ENCODE measurements at regions not wholly inside any gene's neighbourhood (a gene's known extent, or its start where the extent isn't known, plus 50 kb on each side); places are given as distances from the start of the nearest gene placed in this dataset.

DNA sequence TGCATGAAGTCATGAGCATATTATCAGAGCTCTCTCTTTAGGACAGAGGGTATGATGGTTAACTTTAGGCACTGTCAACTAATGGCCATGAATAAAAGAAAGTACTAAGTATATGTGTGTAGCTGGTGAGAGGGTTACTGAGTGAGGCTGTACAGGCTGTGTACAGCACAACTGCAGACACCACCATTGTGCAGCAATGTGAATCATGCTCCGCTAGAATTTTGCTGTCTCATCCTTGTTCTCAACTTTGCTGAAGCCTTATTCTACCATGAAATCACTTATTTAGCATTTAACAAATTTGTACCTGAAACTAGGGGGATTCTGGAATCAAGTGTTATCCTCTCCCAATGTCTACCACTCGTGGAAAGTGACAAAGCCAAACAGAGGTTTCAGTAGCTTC, 414.9 kb downstream of the PLCL1 start:
- Histone ChIP-seq H3K9me3 (no peaks in the 10 kb centered on the region), H3K27ac (no peak overlapping the region), H3K4me1 (no peaks in the 10 kb centered on the region), H3K36me3 (no peaks in the 10 kb centered on the region), H3K4me3 (no peak overlapping the region), H3K27me3 (no peaks in the 10 kb centered on the region)
- TF ChIP-seq, protein P1, sequence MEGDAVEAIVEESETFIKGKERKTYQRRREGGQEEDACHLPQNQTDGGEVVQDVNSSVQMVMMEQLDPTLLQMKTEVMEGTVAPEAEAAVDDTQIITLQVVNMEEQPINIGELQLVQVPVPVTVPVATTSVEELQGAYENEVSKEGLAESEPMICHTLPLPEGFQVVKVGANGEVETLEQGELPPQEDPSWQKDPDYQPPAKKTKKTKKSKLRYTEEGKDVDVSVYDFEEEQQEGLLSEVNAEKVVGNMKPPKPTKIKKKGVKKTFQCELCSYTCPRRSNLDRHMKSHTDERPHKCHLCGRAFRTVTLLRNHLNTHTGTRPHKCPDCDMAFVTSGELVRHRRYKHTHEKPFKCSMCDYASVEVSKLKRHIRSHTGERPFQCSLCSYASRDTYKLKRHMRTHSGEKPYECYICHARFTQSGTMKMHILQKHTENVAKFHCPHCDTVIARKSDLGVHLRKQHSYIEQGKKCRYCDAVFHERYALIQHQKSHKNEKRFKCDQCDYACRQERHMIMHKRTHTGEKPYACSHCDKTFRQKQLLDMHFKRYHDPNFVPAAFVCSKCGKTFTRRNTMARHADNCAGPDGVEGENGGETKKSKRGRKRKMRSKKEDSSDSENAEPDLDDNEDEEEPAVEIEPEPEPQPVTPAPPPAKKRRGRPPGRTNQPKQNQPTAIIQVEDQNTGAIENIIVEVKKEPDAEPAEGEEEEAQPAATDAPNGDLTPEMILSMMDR (IDR thresholded peaks at IDR 0.05): no peak
- DNase-seq (no peak), ATAC-seq (no peak)
- intact Hi-C loops (cut with DNase I): no loop called here

DNA sequence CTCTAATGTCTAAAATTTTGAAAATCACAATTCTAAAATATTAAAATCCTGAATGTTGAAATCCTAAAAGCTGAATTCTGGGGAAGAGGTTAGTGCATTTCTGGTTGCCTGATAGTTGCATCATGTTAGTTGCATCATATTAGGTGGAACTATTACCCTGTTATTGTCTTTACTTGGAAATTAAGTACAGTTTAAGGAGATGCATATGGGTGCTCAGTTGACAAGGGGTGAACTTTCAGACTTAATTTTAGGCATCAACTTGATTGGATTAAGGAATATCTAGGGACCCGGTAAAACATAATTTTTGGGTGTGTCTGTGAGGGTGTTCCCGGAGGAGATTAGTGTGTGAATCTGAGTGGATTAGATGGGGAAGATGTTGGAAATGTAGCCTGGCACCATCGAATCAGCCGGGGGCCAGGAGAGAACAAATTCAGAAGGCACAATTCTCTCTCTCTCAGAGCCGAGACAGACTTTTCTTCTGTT, 409.8 kb downstream of the PLCL1 start:
- no peak overlapping the region for H3K27ac ChIP-seq
- no peak for DNase-seq
- ATAC-seq: no peak
- no peaks in the 10 kb centered on the region for H3K27me3 ChIP-seq
- no peaks in the 10 kb centered on the region for H3K4me1 ChIP-seq
- H3K9me3 ChIP-seq: no peaks in the 10 kb centered on the region
- TF ChIP-seq, protein P1 (IDR thresholded peaks at IDR 0.05): no peak
- no peaks in the 10 kb centered on the region for H3K36me3 ChIP-seq
- H3K4me3 ChIP-seq: no peak overlapping the region
- intact Hi-C loops (cut with DNase I): no loop called here

DNA sequence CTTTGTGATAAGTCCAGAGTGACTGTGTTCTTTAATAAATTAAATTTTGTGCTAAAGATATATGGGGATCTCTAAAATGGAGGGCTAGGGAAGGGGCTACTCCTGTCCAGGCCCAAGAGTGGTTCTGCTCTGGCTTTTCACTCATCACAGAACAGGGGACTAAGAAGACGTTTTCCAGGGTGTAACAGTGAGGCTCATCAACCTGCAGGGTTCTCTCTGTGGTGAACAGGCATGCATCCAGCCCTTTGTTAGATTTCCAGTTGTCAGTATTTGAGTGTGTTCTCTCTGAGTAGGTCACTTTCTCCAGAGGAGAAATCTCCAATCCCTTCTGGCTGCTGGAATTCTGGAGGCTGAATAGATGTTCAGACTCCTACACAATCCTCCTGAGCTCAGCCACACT, 408.9 kb downstream of the PLCL1 start:
- no peak for ATAC-seq
- no peak overlapping the region for H3K27ac ChIP-seq
- TF ChIP-seq, protein P1 (IDR thresholded peaks at IDR 0.05): no peak

DNA sequence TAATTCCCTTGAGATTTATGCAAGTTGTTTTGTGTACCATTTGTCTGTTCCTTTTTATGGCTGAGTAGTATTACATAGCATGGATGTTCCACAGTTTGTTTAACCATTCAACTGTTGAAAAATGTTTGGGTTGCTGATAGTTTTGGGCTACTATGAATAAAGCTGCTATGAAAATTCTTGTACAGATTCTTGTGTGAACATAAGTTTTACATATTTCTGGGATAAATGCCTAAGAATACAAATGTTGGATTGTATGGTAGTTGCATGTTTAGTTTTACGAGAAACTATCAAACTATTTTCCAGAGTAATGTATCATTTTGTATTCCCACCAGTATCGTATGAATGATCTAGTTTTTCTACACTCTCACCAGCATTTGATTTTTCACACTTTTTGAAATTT, 407.3 kb downstream of the PLCL1 start:
- no peak overlapping the region for H3K4me3 ChIP-seq
- H3K9me3 ChIP-seq: no peaks in the 10 kb centered on the region
- TF ChIP-seq, protein P1 (IDR thresholded peaks at IDR 0.05): no peak
- no peaks in the 10 kb centered on the region for H3K36me3 ChIP-seq
- H3K27ac ChIP-seq: no peak overlapping the region
- DNase-seq (no peak), ATAC-seq (no peak)
- H3K4me1 ChIP-seq: no peaks in the 10 kb centered on the region
- H3K27me3 ChIP-seq: no peaks in the 10 kb centered on the region
- intact Hi-C loops (cut with DNase I): no loop called here

More for the DNA sequence above, 408.9 kb downstream of the PLCL1 start:
- DNase-seq: no peak
- Histone ChIP-seq H3K4me3 (no peak overlapping the region), H3K36me3 (no peaks in the 10 kb centered on the region), H3K9me3 (no peaks in the 10 kb centered on the region), H3K27me3 (no peaks in the 10 kb centered on the region), H3K4me1 (no peaks in the 10 kb centered on the region)
- intact Hi-C loops (cut with DNase I): no loop called here

DNA sequence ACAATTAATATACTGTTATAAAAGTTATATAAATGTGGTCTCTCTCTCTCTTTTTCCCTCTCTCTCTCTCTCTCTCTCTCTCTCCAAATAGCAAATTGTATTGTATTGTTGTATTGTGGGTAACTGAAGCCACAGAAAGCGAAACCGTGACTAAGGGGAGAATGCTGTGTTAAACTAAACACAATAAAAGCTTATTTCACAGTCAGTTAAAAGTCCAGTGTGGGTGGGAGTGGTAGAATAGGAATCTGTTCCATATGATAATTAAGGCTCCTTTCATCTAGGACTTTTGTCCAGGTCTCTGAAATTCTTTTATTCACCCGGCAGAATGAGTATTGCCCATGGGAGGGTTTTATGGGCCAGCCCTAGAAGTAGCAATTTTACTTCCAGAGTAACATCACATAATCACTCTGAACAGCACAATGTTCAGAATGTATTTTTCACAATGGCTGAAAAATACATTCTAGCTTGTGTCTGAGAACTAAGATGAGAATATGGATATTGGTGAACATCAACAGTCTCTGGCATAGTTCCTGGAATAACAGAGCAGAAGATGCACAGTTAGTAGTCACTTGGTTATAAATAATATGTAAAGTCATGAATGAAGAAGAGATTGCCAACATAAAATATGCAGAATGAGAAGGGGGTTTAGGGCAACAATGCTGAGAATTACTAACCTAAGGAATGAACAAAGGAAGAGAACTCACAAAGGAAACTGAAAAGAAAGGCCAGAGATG, 399.1 kb downstream of the PLCL1 start:
- Histone ChIP-seq H3K4me1 (no peaks in the 10 kb centered on the region), H3K27me3 (no peaks in the 10 kb centered on the region), H3K27ac (no peak overlapping the region), H3K4me3 (no peak overlapping the region), H3K9me3 (no peaks in the 10 kb centered on the region), H3K36me3 (no peaks in the 10 kb centered on the region)
- ATAC-seq: no peak
- TF ChIP-seq, protein P1 (IDR thresholded peaks at IDR 0.05): no peak
- intact Hi-C loops (cut with DNase I): no loop called here
- no peak for DNase-seq
